Osteoblast (primary cell): ENCODE measurements at regions not wholly inside any gene's neighbourhood (a gene's known extent, or its start where the extent isn't known, plus 50 kb on each side); places are given as distances from the start of the nearest gene placed in this dataset.
"Not testable (repeated sequence)": the region's sequence is repeated elsewhere in the genome, so short reads cannot be mapped to it uniquely, and the experiment has no call there.

ENCODE experiments used
- DNase-seq: peaks from one replicate; pipeline ENCODE4 v3.0.0; 2011; ENCODE audit warnings: low spot score, mixed read lengths; ENCODE audit not compliant: insufficient read length; ENCODE audit errors: missing footprints
- H2AFZ ChIP-seq: 2 replicates; pipeline ENCODE4 v1.6.0; 2011; ENCODE audit warnings: mild to moderate bottlenecking, low read length
- H3K27ac ChIP-seq: 2 replicates; pipeline ENCODE4 v1.5.1; 2011; ENCODE audit warnings: mild to moderate bottlenecking, low read depth, low read length, moderate library complexity
- H3K27me3 ChIP-seq: 2 replicates; pipeline ENCODE4 v1.6.0; 2012; ENCODE audit warnings: mild to moderate bottlenecking, control low read depth, inconsistent platforms, low read length, moderate library complexity; ENCODE audit not compliant: insufficient read depth
- H3K36me3 ChIP-seq: 2 replicates; pipeline ENCODE4 v1.5.1; 2011; ENCODE audit warnings: mild to moderate bottlenecking, low read length, control low read depth, moderate library complexity; ENCODE audit not compliant: insufficient read depth
- H3K4me1 ChIP-seq: 2 replicates; pipeline ENCODE4 v1.5.1; 2011; ENCODE audit warnings: mild to moderate bottlenecking, low read length, control low read depth, moderate library complexity; ENCODE audit not compliant: insufficient read depth
- H3K4me2 ChIP-seq: 2 replicates; pipeline ENCODE4 v1.6.0; 2011; ENCODE audit warnings: mild to moderate bottlenecking, low read length; ENCODE audit not compliant: insufficient read depth
- H3K4me3 ChIP-seq: fragments of 200-600 bp; sonication (generic); 3 replicates; pipeline ENCODE4 v1.5.1; 2012; ENCODE audit warnings: mild to moderate bottlenecking, low read length, inconsistent platforms; ENCODE audit not compliant: insufficient read depth
- H3K79me2 ChIP-seq: 2 replicates; pipeline ENCODE4 v1.6.0; 2012; ENCODE audit warnings: mild to moderate bottlenecking, low read length, control low read depth, inconsistent platforms; ENCODE audit not compliant: insufficient read depth
- H3K9me3 ChIP-seq: 2 replicates; pipeline ENCODE4 v1.5.1; 2011; ENCODE audit warnings: low read depth, low read length, control low read depth
- H4K20me1 ChIP-seq: 2 replicates; pipeline ENCODE4 v1.6.0; 2012; ENCODE audit warnings: mild to moderate bottlenecking, low read length, control low read depth; ENCODE audit not compliant: insufficient read depth
- TF ChIP-seq, protein P1 (sequence below): IDR thresholded peaks from 2 replicates; pipeline ENCODE4 v1.5.1; 2011; ENCODE audit warnings: mild to moderate bottlenecking, low read depth, low read length, moderate library complexity; ENCODE audit errors: extremely low read depth

DNA sequence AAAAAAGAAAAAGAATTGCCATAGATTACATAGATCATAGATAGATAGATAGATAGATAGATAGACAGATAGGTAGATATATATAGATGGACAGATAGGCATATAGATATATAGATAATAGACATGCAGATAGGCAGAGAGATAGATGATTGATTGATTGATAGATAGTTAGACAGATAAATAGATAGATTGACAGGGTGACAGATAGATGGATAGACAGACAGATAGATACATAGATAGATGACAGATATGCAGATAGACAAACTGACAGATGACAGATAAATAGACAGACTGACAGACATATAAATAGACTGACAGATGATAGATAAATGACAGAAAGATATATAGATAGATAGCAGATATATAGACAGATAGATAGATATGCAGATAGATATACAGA is 474.0 kb downstream of the IRS2 start:
- H3K9me3 ChIP-seq: no peaks in the 10 kb centered on the region
- H3K4me1 ChIP-seq: no peaks in the 10 kb centered on the region
- H3K79me2 ChIP-seq: no peaks in the 10 kb centered on the region
- TF ChIP-seq, protein P1, sequence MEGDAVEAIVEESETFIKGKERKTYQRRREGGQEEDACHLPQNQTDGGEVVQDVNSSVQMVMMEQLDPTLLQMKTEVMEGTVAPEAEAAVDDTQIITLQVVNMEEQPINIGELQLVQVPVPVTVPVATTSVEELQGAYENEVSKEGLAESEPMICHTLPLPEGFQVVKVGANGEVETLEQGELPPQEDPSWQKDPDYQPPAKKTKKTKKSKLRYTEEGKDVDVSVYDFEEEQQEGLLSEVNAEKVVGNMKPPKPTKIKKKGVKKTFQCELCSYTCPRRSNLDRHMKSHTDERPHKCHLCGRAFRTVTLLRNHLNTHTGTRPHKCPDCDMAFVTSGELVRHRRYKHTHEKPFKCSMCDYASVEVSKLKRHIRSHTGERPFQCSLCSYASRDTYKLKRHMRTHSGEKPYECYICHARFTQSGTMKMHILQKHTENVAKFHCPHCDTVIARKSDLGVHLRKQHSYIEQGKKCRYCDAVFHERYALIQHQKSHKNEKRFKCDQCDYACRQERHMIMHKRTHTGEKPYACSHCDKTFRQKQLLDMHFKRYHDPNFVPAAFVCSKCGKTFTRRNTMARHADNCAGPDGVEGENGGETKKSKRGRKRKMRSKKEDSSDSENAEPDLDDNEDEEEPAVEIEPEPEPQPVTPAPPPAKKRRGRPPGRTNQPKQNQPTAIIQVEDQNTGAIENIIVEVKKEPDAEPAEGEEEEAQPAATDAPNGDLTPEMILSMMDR: no peak
- DNase-seq: no peak
- no peak overlapping the region for H3K27ac ChIP-seq
- H3K27me3 ChIP-seq: no peaks in the 10 kb centered on the region
- no peak overlapping the region for H2AFZ ChIP-seq
- H4K20me1 ChIP-seq: no peaks in the 10 kb centered on the region
- no peak overlapping the region for H3K4me2 ChIP-seq
- H3K4me3 ChIP-seq: no peak overlapping the region
- H3K36me3 ChIP-seq: no peaks in the 10 kb centered on the region

DNA sequence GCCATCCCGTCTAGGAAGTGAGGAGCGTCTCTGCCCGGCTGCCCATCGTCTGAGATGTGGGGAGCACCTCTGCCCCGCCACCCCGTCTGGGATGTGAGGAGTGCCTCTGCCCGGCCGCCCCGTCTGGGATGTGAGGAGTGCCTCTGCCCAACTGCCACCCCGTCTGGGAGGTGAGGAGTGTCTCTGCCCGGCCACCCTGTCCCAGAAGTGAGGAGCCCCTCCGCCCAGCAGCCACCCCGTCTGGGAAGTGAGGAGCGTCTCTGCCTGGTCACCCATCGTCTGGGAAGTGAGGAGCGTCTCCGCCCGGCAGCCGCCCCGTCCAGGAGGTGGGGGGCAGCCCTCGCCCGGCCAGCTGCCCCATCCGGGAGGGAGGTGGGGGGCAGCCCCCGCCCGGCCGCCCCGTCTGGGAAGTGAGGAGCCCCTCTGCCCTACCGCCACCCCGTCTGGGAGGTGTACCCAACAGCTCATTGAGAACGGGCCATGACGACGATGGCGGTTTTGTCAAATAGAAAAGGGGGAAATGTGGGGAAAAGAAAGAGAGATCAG is 474.9 kb downstream of the IRS2 start:
- not testable (repeated sequence) for H3K36me3 ChIP-seq, DNase-seq, H4K20me1 ChIP-seq, H3K27me3 ChIP-seq, H3K27ac ChIP-seq, H2AFZ ChIP-seq, H3K79me2 ChIP-seq, H3K4me3 ChIP-seq, H3K4me2 ChIP-seq, H3K4me1 ChIP-seq, H3K9me3 ChIP-seq

DNA sequence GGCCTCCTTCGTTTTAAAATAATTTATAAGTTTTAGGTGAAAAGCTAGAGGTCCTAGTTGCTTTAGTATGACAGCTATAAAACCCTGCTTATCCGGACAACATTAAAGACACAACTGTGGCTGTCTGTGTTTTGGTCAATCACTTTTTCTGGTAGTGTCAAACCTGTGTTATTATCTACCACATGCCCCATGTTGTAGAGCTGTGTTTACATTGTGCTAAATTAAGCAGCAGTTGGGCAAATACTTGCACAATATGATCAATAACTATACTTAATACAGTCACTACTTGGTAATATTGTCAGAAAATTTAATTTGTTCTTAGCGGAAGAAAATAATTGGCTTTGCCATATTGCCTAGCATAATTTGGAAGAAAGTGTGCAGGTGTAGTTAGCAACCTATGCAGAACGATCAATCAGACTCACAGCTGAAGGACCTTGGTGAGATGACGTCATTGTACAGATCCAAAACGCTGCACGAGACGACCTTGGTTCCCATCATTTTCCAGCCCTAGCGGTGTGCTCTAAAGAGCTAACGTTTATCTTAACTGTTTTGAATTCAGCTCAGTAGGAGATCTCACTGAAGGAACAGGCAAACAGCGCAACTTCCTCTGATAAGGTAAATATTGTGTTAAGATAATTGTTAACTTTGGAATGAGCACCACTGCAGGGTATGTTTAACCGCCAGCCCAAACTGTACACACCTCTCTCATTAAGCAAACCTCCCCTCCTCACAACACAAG is 476.6 kb downstream of the IRS2 start:
- TF ChIP-seq, protein P1: no peak
- Histone ChIP-seq H3K27me3 (no peaks in the 10 kb centered on the region), H3K4me2 (no peak overlapping the region), H2AFZ (no peak overlapping the region), H4K20me1 (no peaks in the 10 kb centered on the region), H3K36me3 (no peaks in the 10 kb centered on the region), H3K27ac (no peak overlapping the region), H3K79me2 (no peaks in the 10 kb centered on the region), H3K4me3 (no peak overlapping the region), H3K4me1 (no peaks in the 10 kb centered on the region), H3K9me3 (no peaks in the 10 kb centered on the region)
- no peak for DNase-seq

DNA sequence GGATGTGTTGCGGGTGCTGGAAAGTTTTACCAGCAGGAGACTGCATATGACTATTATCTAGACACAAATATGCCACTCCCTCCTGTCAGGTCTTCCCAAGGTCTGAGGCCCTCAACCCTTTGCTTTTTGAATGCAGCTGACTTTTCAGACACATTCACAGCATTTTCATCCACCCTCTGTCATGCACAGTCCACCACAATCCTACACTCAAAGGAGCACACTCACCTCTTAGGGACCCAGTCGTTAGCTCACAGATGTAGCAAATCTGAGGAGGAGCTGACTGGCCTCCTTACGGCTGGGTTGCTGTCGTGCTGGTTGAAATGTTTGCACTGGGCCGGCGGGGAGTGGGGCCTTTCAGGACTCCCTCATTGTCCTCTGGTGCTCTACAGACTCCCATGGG is 479.4 kb downstream of the IRS2 start:
- Histone ChIP-seq H2AFZ (no peak overlapping the region), H4K20me1 (no peaks in the 10 kb centered on the region), H3K27ac (no peak overlapping the region), H3K9me3 (no peaks in the 10 kb centered on the region), H3K4me2 (no peak overlapping the region), H3K27me3 (no peaks in the 10 kb centered on the region), H3K4me3 (no peak overlapping the region), H3K79me2 (no peaks in the 10 kb centered on the region), H3K4me1 (no peaks in the 10 kb centered on the region), H3K36me3 (no peaks in the 10 kb centered on the region)
- TF ChIP-seq, protein P1: no peak
- DNase-seq: no peak
